GM12891 (cell line): ENCODE measurements at regions not wholly inside any gene's neighbourhood (a gene's known extent, or its start where the extent isn't known, plus 50 kb on each side); places are given as distances from the start of the nearest gene placed in this dataset.

Experiments used
- POLR2A ChIP-seq: IDR thresholded peaks from 2 replicates; pipeline ENCODE4 v1.6.1; 2011; ENCODE audit warnings: low read depth, low read length, control low read depth
- POLR2AphosphoS5 ChIP-seq: IDR thresholded peaks from 2 replicates; pipeline ENCODE4 v1.6.1; 2011; ENCODE audit warnings: low read depth, low read length, control low read depth
- SPI1 ChIP-seq: IDR thresholded peaks from 2 replicates; pipeline ENCODE4 v1.6.1; 2011; ENCODE audit warnings: low read depth, low read length, control low read depth
- TAF1 ChIP-seq: IDR thresholded peaks from 2 replicates; pipeline ENCODE4 v1.6.1; 2011; ENCODE audit warnings: low read depth, low read length, control low read depth

DNA sequence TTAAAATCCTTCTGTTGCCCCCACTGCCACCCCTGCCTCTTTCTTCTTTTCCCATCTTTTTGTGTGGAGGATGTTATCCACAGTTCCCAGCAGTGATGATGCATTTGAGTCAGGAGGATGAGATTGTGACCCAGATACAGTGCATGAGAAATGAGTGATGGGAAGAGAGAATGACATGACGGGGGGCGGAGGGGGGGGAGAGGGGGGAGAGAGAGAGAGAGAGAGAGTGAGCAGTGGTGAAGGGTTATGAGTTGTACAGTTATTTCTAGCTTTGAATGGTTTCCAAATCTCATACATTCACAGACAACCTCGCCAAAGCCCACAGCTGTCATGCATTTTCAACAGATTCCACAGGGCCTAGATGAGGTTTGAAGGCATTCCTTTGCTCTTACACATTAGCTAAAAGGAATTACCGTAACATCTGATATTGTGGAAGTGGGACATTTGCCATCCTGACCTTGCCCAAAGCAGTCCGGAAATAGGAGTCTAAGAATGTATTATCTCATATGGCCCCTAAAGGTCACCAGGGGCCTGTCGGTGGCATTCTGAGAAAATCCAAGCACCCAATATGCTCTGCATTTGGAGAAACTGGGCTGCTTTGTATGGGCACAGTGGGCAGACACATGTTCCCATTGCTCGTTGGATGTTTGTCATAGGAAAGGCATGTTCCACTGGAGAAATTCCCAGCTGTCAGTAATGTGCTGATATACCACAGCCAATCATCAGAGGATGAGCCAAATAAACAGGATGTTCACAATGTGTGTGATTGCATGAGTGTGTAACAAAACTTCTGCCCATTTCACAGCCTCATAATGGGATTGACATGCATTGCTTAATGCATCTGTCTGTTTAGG lies 435.8 kb downstream of the SPRY1 start:
- no peak for TF ChIP-seq SPI1
- TF ChIP-seq POLR2AphosphoS5, result no peak
- TF ChIP-seq POLR2A, result no peak
- no peak for TF ChIP-seq TAF1
